ENCODE measurements at regions not wholly inside any gene's neighbourhood (a gene's known extent, or its start where the extent isn't known, plus 50 kb on each side); places are given as distances from the start of the nearest gene placed in this dataset.

- no peak for TF ChIP-seq CTCF (IDR thresholded peaks at IDR 0.05)
- no peaks in the 10 kb centered on the region for H3K4me1 Mint-ChIP-seq
- no peak for DNase-seq
- H3K27me3 Mint-ChIP-seq (ENCODE audit: low read depth, poor library complexity): peaks cover 16% of the 10 kb centered on the region
- no peaks in the 10 kb centered on the region for H3K36me3 Mint-ChIP-seq (ENCODE audit: low read depth)
- no peaks in the 10 kb centered on the region for H3K9me3 Mint-ChIP-seq
- no peak overlapping the region for H3K27ac Mint-ChIP-seq
- H3K4me3 Mint-ChIP-seq: no peak overlapping the region
Measured at GRCh38 chr2:71990826-71991225, 156.8 kb downstream of the CYP26B1 start.

- TF ChIP-seq CTCF (IDR thresholded peaks at IDR 0.05): no peak
- peaks cover 16% of the 10 kb centered on the region for H3K27me3 Mint-ChIP-seq (ENCODE audit: low read depth, poor library complexity)
- no peaks in the 10 kb centered on the region for H3K4me1 Mint-ChIP-seq
- H3K36me3 Mint-ChIP-seq (ENCODE audit: low read depth): no peaks in the 10 kb centered on the region
- H3K27ac Mint-ChIP-seq: no peak overlapping the region
- no peaks in the 10 kb centered on the region for H3K9me3 Mint-ChIP-seq
- no peak for DNase-seq
- H3K4me3 Mint-ChIP-seq: no peak overlapping the region
Measured at GRCh38 chr2:71990122-71990521, 157.5 kb downstream of the CYP26B1 start.

GRCh38 chr2:71989671-71990070 lies 158.0 kb downstream of the CYP26B1 start:
- H3K4me1 Mint-ChIP-seq: no peaks in the 10 kb centered on the region
- H3K36me3 Mint-ChIP-seq (ENCODE audit: low read depth): no peaks in the 10 kb centered on the region
- no peak for TF ChIP-seq CTCF (IDR thresholded peaks at IDR 0.05)
- no peaks in the 10 kb centered on the region for H3K9me3 Mint-ChIP-seq
- peaks cover 16% of the 10 kb centered on the region for H3K27me3 Mint-ChIP-seq (ENCODE audit: low read depth, poor library complexity)
- no peak for DNase-seq
- no peak overlapping the region for H3K4me3 Mint-ChIP-seq
- no peak overlapping the region for H3K27ac Mint-ChIP-seq

- TF ChIP-seq CTCF (IDR thresholded peaks at IDR 0.05): no peak
- Mint-ChIP-seq H3K9me3 (no peaks in the 10 kb centered on the region), H3K27ac (no peak overlapping the region), H3K36me3 (ENCODE audit: low read depth) (no peaks in the 10 kb centered on the region), H3K27me3 (ENCODE audit: low read depth, poor library complexity) (peaks cover 16% of the 10 kb centered on the region), H3K4me1 (no peaks in the 10 kb centered on the region), H3K4me3 (no peak overlapping the region)
- DNase-seq: no peak
Measured at GRCh38 chr2:71988170-71988569, 159.5 kb downstream of the CYP26B1 start.

- no peak overlapping the region for H3K27ac Mint-ChIP-seq
- no peak for DNase-seq
- no peak overlapping the region for H3K4me3 Mint-ChIP-seq
- no peaks in the 10 kb centered on the region for H3K36me3 Mint-ChIP-seq (ENCODE audit: low read depth)
- H3K27me3 Mint-ChIP-seq (ENCODE audit: low read depth, poor library complexity): peaks cover 28% of the 10 kb centered on the region
- no peaks in the 10 kb centered on the region for H3K4me1 Mint-ChIP-seq
- peaks cover 30% of the 10 kb centered on the region for H3K9me3 Mint-ChIP-seq
- TF ChIP-seq CTCF (IDR thresholded peaks at IDR 0.05): no peak
Measured at GRCh38 chr2:71976685-71977084, 171.0 kb downstream of the CYP26B1 start.

GRCh38 chr2:71974846-71975245 lies 172.8 kb downstream of the CYP26B1 start:
- no peaks in the 10 kb centered on the region for H3K36me3 Mint-ChIP-seq (ENCODE audit: low read depth)
- H3K27ac Mint-ChIP-seq: no peak overlapping the region
- no peaks in the 10 kb centered on the region for H3K4me1 Mint-ChIP-seq
- no peak for DNase-seq
- H3K9me3 Mint-ChIP-seq: peaks cover 16% of the 10 kb centered on the region
- H3K27me3 Mint-ChIP-seq (ENCODE audit: low read depth, poor library complexity): peaks cover 28% of the 10 kb centered on the region
- no peak overlapping the region for H3K4me3 Mint-ChIP-seq
- no peak for TF ChIP-seq CTCF (IDR thresholded peaks at IDR 0.05)

Measured in nephron progenitor cell (in vitro differentiated cells).